GM12878 (cell line): ENCODE measurements at regions not wholly inside any gene's neighbourhood (a gene's known extent, or its start where the extent isn't known, plus 50 kb on each side); places are given as distances from the start of the nearest gene placed in this dataset.

Experiments used
- ATAC-seq: fragments of 200-7000 bp; cut with Tn5 transposase; 3 replicates; pipeline ENCODE4 v1.9.1; 2020; ENCODE audit warnings: mild to moderate bottlenecking, moderate library complexity
- BruUV-seq: library from RNA; stranded (reverse); fragments of 400-500 nt; replicated peaks from 2 replicates; lab custom pipeline; 2021; lab: Mats Ljungman, UMichigan
- CTCF ChIA-PET: fragments of 300-600 bp; sonication (Branson Sonifier 250); formaldehyde crosslinking; extraction: SDS; loops from one replicate; lab custom pipeline; 2021; ENCODE audit warnings: inconsistent platforms; lab: Yijun Ruan, JAX
- POLR2A ChIA-PET: fragments of 350-600 bp; formaldehyde crosslinking; extraction: SDS; loops from one replicate; lab custom pipeline; 2021; ENCODE audit warnings: inconsistent platforms; lab: Charles Lee
- RAD21 ChIA-PET: fragments of 300-600 bp; sonication (Branson Sonifier 250); formaldehyde crosslinking; loops from one replicate; lab custom pipeline; 2023; ENCODE audit warnings: antibody characterized with exemption; ENCODE audit not compliant: unreplicated experiment; lab: Charles Lee
- SMC1A ChIA-PET: fragments of 300-600 bp; sonication (Branson Sonifier 250); formaldehyde crosslinking; loops from one replicate; lab custom pipeline; 2023; ENCODE audit not compliant: unreplicated experiment, uncharacterized antibody; lab: Charles Lee
- DNase-seq: peaks from one replicate; pipeline ENCODE4 v3.0.0-alpha.2; 2011; ENCODE audit warnings: low read depth, low spot score
- FAIRE-seq: peaks from 3 replicates; lab custom pipeline; 2011; peaks lifted over from hg19 to GRCh38; lab: Jason Lieb, UNC
- H2AFZ ChIP-seq: 2 replicates; pipeline ENCODE4 v1.6.0; 2011; ENCODE audit warnings: low read depth, low read length, control low read depth; ENCODE audit not compliant: control insufficient read depth
- H3K27ac ChIP-seq: 2 replicates; pipeline ENCODE4 v1.5.1; 2011; ENCODE audit warnings: control low read depth; ENCODE audit not compliant: control insufficient read depth, insufficient read depth
- H3K27me3 ChIP-seq, 2 experiments: replicated peaks in 1 of 2; 2 replicates each; pipeline versions ENCODE4 v1.6.0 to v1.6.1; 2011; ENCODE audit warnings: low read length in 1 of 2; ENCODE audit not compliant: control insufficient read depth in 2 of 2, insufficient read depth in 2 of 2
- H3K36me3 ChIP-seq, 2 experiments: 2 replicates each; pipeline ENCODE4 v1.5.1; 2011; ENCODE audit warnings: low read length in 1 of 2; ENCODE audit not compliant: control insufficient read depth in 2 of 2, insufficient read depth in 2 of 2
- H3K4me1 ChIP-seq: 2 replicates; pipeline ENCODE4 v1.6.1; 2011; ENCODE audit warnings: mild to moderate bottlenecking, low read length, moderate library complexity, mixed read lengths; ENCODE audit not compliant: control insufficient read depth, insufficient read depth
- H3K4me2 ChIP-seq: 2 replicates; pipeline ENCODE4 v1.6.0; 2011; ENCODE audit warnings: control low read depth; ENCODE audit not compliant: control insufficient read depth, insufficient read depth
- H3K4me3 ChIP-seq: fragments of 200-600 bp; sonication (generic); 2 replicates; pipeline ENCODE4 v1.5.1; 2016
- H3K79me2 ChIP-seq: 2 replicates; pipeline ENCODE4 v1.6.0; 2011; ENCODE audit warnings: low read length; ENCODE audit not compliant: control insufficient read depth, insufficient read depth
- H3K9ac ChIP-seq: 2 replicates; pipeline ENCODE4 v1.8.0; 2011; ENCODE audit warnings: low read length, control low read depth, mixed read lengths; ENCODE audit not compliant: control insufficient read depth, insufficient read depth
- H3K9me3 ChIP-seq: replicated peaks from 3 replicates; pipeline ENCODE4 v1.5.1; 2011; ENCODE audit warnings: mild to moderate bottlenecking, low read length; ENCODE audit not compliant: control insufficient read depth, insufficient read depth
- H4K20me1 ChIP-seq: 2 replicates; pipeline ENCODE4 v1.6.0; 2011; ENCODE audit not compliant: control insufficient read depth, insufficient read depth
- BACH1 ChIP-seq: fragments of 450-650 bp; IDR thresholded peaks from 2 replicates; pipeline ENCODE4 v1.6.1; 2017; ENCODE audit warnings: mild to moderate bottlenecking, borderline replicate concordance
- BCL3 ChIP-seq: IDR thresholded peaks from 2 replicates; pipeline ENCODE4 v1.6.1; 2011; ENCODE audit warnings: borderline replicate concordance, low read depth, mild to moderate bottlenecking, moderate library complexity, low read length; ENCODE audit not compliant: insufficient read depth, poor library complexity, severe bottlenecking
- BCLAF1 ChIP-seq: fragments of 450-650 bp; IDR thresholded peaks from 2 replicates; pipeline ENCODE4 v1.6.1; 2017; ENCODE audit warnings: antibody characterized with exemption, mild to moderate bottlenecking, moderate library complexity
- CHD4 ChIP-seq: fragments of 200-600 bp; sonication (generic); IDR thresholded peaks from 2 replicates; pipeline ENCODE4 v1.6.1; 2016; ENCODE audit warnings: mild to moderate bottlenecking
- MTA3 ChIP-seq: IDR thresholded peaks from 2 replicates; pipeline ENCODE4 v1.6.1; 2012; ENCODE audit warnings: low read length, inconsistent platforms, borderline replicate concordance
- NR2F1 ChIP-seq: fragments of 450-650 bp; conservative IDR thresholded peaks from 2 replicates; pipeline ENCODE4 v1.6.1; 2017; ENCODE audit warnings: mild to moderate bottlenecking
- POLR2A ChIP-seq: IDR thresholded peaks from 2 replicates; pipeline ENCODE4 v1.6.1; 2011; ENCODE audit warnings: low read depth, mild to moderate bottlenecking, low read length
- WGBS: methylation state at CpG from one replicate; pipeline ENCODE4 v1.1.6; 2016; ENCODE audit warnings: low lambda C conversion rate; ENCODE audit not compliant: insufficient replicate concordance, insufficient coverage; ENCODE audit errors: missing lambda C conversion rate; 5-methylcytosine and 5-hydroxymethylcytosine counted together
- in situ Hi-C: fragments of 300-500 bp; cut with MboI; formaldehyde crosslinking; loops from 9 replicates; pipeline ENCODE4 v1.14.3; 2018; ENCODE audit warnings: mixed read lengths
- intact Hi-C: fragments of 100-400 bp; cut with micrococcal nuclease; formaldehyde crosslinking; loops from one replicate; pipeline ENCODE4 v1.14.2; 2022; ENCODE audit not compliant: unreplicated experiment
- TF ChIP-seq, protein P1 (sequence below): IDR thresholded peaks from 2 replicates; pipeline ENCODE4 v1.6.1; 2012; ENCODE audit warnings: mild to moderate bottlenecking, low read depth, low read length
- TF ChIP-seq, protein P2 (sequence below): fragments of 450-650 bp; formaldehyde crosslinking; IDR thresholded peaks from 2 replicates; pipeline ENCODE4 v1.4.0; 2020; ENCODE audit warnings: mild to moderate bottlenecking, moderate library complexity
- TF ChIP-seq, protein P3 (sequence below): fragments of 450-650 bp; IDR thresholded peaks from 2 replicates; pipeline ENCODE4 v1.6.1; 2018; ENCODE audit warnings: borderline replicate concordance, mild to moderate bottlenecking; ENCODE audit not compliant: partially characterized antibody

GRCh38 chr13:30097089-30097488, 210.3 kb downstream of the KATNAL1 start:
- POLR2A ChIA-PET: no interaction called here
- in situ Hi-C loops: no loop called here
- no peaks in the 10 kb centered on the region; a peak in 1 of 4 replicates for H3K27me3 ChIP-seq
- TF ChIP-seq BCL3 (no peak), NR2F1 (no peak), POLR2A (no peak), BCLAF1 (no peak), BACH1 (no peak), CHD4 (no peak), MTA3 (no peak)
- TF ChIP-seq, protein P1, sequence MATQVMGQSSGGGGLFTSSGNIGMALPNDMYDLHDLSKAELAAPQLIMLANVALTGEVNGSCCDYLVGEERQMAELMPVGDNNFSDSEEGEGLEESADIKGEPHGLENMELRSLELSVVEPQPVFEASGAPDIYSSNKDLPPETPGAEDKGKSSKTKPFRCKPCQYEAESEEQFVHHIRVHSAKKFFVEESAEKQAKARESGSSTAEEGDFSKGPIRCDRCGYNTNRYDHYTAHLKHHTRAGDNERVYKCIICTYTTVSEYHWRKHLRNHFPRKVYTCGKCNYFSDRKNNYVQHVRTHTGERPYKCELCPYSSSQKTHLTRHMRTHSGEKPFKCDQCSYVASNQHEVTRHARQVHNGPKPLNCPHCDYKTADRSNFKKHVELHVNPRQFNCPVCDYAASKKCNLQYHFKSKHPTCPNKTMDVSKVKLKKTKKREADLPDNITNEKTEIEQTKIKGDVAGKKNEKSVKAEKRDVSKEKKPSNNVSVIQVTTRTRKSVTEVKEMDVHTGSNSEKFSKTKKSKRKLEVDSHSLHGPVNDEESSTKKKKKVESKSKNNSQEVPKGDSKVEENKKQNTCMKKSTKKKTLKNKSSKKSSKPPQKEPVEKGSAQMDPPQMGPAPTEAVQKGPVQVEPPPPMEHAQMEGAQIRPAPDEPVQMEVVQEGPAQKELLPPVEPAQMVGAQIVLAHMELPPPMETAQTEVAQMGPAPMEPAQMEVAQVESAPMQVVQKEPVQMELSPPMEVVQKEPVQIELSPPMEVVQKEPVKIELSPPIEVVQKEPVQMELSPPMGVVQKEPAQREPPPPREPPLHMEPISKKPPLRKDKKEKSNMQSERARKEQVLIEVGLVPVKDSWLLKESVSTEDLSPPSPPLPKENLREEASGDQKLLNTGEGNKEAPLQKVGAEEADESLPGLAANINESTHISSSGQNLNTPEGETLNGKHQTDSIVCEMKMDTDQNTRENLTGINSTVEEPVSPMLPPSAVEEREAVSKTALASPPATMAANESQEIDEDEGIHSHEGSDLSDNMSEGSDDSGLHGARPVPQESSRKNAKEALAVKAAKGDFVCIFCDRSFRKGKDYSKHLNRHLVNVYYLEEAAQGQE: no peak
- TF ChIP-seq, protein P2, sequence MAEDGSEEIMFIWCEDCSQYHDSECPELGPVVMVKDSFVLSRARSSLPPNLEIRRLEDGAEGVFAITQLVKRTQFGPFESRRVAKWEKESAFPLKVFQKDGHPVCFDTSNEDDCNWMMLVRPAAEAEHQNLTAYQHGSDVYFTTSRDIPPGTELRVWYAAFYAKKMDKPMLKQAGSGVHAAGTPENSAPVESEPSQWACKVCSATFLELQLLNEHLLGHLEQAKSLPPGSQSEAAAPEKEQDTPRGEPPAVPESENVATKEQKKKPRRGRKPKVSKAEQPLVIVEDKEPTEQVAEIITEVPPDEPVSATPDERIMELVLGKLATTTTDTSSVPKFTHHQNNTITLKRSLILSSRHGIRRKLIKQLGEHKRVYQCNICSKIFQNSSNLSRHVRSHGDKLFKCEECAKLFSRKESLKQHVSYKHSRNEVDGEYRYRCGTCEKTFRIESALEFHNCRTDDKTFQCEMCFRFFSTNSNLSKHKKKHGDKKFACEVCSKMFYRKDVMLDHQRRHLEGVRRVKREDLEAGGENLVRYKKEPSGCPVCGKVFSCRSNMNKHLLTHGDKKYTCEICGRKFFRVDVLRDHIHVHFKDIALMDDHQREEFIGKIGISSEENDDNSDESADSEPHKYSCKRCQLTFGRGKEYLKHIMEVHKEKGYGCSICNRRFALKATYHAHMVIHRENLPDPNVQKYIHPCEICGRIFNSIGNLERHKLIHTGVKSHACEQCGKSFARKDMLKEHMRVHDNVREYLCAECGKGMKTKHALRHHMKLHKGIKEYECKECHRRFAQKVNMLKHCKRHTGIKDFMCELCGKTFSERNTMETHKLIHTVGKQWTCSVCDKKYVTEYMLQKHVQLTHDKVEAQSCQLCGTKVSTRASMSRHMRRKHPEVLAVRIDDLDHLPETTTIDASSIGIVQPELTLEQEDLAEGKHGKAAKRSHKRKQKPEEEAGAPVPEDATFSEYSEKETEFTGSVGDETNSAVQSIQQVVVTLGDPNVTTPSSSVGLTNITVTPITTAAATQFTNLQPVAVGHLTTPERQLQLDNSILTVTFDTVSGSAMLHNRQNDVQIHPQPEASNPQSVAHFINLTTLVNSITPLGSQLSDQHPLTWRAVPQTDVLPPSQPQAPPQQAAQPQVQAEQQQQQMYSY (CRISPR knock-in tag): no peak
- TF ChIP-seq, protein P3, sequence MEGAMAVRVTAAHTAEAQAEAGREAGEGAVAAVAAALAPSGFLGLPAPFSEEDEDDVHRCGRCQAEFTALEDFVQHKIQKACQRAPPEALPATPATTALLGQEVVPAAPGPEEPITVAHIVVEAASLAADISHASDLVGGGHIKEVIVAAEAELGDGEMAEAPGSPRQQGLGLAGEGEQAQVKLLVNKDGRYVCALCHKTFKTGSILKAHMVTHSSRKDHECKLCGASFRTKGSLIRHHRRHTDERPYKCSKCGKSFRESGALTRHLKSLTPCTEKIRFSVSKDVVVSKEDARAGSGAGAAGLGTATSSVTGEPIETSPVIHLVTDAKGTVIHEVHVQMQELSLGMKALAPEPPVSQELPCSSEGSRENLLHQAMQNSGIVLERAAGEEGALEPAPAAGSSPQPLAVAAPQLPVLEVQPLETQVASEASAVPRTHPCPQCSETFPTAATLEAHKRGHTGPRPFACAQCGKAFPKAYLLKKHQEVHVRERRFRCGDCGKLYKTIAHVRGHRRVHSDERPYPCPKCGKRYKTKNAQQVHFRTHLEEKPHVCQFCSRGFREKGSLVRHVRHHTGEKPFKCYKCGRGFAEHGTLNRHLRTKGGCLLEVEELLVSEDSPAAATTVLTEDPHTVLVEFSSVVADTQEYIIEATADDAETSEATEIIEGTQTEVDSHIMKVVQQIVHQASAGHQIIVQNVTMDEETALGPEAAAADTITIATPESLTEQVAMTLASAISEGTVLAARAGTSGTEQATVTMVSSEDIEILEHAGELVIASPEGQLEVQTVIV: no peak

More at GRCh38 chr13:30097089-30097488, 210.3 kb downstream of the KATNAL1 start:
- no peak for FAIRE-seq
- no peak for ATAC-seq
- H3K79me2 ChIP-seq: no peaks in the 10 kb centered on the region
- no peak overlapping the region for H3K27ac ChIP-seq
- no peak overlapping the region for H3K4me3 ChIP-seq
- no peaks in the 10 kb centered on the region for H3K36me3 ChIP-seq
- no peak overlapping the region for H3K4me2 ChIP-seq
- no peak overlapping the region for H2AFZ ChIP-seq
- RAD21 ChIA-PET: interaction anchor here (1.0 kb wide), 1 partner anchor 247 kb away, joined by 4 read pairs; the partner anchor contains the start of gene UBL3
- no peak for DNase-seq
- no peak overlapping the region for H3K9ac ChIP-seq
- 29% methylated on average over 5 of the region's 5 CpGs for WGBS
- no TSS peak for BruUV-seq
- CTCF ChIA-PET: interaction anchor here (2.4 kb wide), 1 partner anchor 15 kb away, joined by 10 read pairs; no protein-coding TSS in a partner anchor
- intact Hi-C loops: no loop called here
- no peaks in the 10 kb centered on the region for H3K4me1 ChIP-seq
- H3K9me3 ChIP-seq: no peaks in the 10 kb centered on the region
- no peaks in the 10 kb centered on the region for H4K20me1 ChIP-seq
- SMC1A ChIA-PET: no interaction called here
